HCT116 (cell line): ENCODE measurements at regions not wholly inside any gene's neighbourhood (a gene's known extent, or its start where the extent isn't known, plus 50 kb on each side); places are given as distances from the start of the nearest gene placed in this dataset.

ENCODE experiments used
- ATF3 ChIP-seq: IDR thresholded peaks from 2 replicates; pipeline ENCODE4 v1.6.1; 2012
- CTCF ChIP-seq, 3 experiments: fragments of 200-600 bp in 1 of 3; sonication (generic) in 1 of 3; IDR thresholded peaks in 2 of 3; conservative IDR thresholded peaks in 1 of 3; 2 replicates each; pipeline ENCODE4 v1.5.1; 2012 to 2017; ENCODE audit warnings: low read depth in 2 of 3, low read length in 2 of 3, antibody characterized with exemption in 1 of 3, borderline replicate concordance in 1 of 3, control low read depth in 1 of 3, mild to moderate bottlenecking in 1 of 3, mixed read lengths in 1 of 3, mixed run types in 1 of 3, moderate library complexity in 1 of 3; ENCODE audit not compliant: insufficient read depth in 1 of 3
- ELF1 ChIP-seq: IDR thresholded peaks from 2 replicates; pipeline ENCODE4 v1.6.1; 2012; ENCODE audit warnings: low read depth, borderline replicate concordance
- EZH2 ChIP-seq: fragments of 200-600 bp; sonication (generic); IDR thresholded peaks from 2 replicates; pipeline ENCODE4 v1.6.1; 2017; ENCODE audit warnings: antibody characterized with exemption, mixed run types
- EZH2phosphoT487 ChIP-seq: fragments of 200-600 bp; IDR thresholded peaks from 2 replicates; pipeline ENCODE4 v1.6.1; 2018; ENCODE audit warnings: antibody characterized with exemption, borderline replicate concordance
- MAX ChIP-seq: IDR thresholded peaks from 2 replicates; pipeline ENCODE4 v1.6.1; 2012
- POLR2A ChIP-seq: IDR thresholded peaks from 2 replicates; pipeline ENCODE4 v1.7.0; 2011; ENCODE audit warnings: borderline replicate concordance; ENCODE audit not compliant: insufficient read depth, insufficient read length; ENCODE audit errors: extremely low read depth
- POLR2AphosphoS5 ChIP-seq: IDR thresholded peaks from 2 replicates; pipeline ENCODE4 v1.6.1; 2011; ENCODE audit warnings: mild to moderate bottlenecking, low read depth, low read length, moderate library complexity
- RAD21 ChIP-seq: IDR thresholded peaks from 2 replicates; pipeline ENCODE4 v1.6.1; 2012; ENCODE audit warnings: low read depth, mild to moderate bottlenecking
- REST ChIP-seq: IDR thresholded peaks from 2 replicates; pipeline ENCODE4 v1.6.1; 2012; ENCODE audit warnings: low read depth
- SIN3A ChIP-seq: IDR thresholded peaks from 2 replicates; pipeline ENCODE4 v1.6.1; 2012; ENCODE audit warnings: low read depth
- SP1 ChIP-seq: IDR thresholded peaks from 2 replicates; pipeline ENCODE4 v1.6.1; 2012; ENCODE audit warnings: low read depth
- ZFX ChIP-seq: fragments of 450-650 bp; IDR thresholded peaks from 2 replicates; pipeline ENCODE4 v1.6.1; 2017
- ZNF274 ChIP-seq: fragments of 200-500 bp; sonication (Bioruptor generic); IDR thresholded peaks from 2 replicates; pipeline ENCODE4 v1.6.1; 2014; ENCODE audit warnings: mild to moderate bottlenecking, low read depth, low read length, inconsistent platforms

GRCh38 chr3:194893121-194893987 is 207.7 kb downstream of the FAM43A start:
- no peak for TF ChIP-seq CTCF (IDR thresholded peaks at IDR 0.05 in 2 of 3, conservative IDR thresholded peaks at IDR 0.05 in 1 of 3; ENCODE audit: borderline replicate concordance in 1 of 3, insufficient read depth in 1 of 3, low read depth in 2 of 3, low read length in 2 of 3)
- TF ChIP-seq POLR2AphosphoS5: no peak
- no peak for TF ChIP-seq ELF1
- TF ChIP-seq POLR2A: no peak
- no peak for TF ChIP-seq EZH2phosphoT487
- TF ChIP-seq ATF3: no peak
- TF ChIP-seq ZFX: no peak
- TF ChIP-seq MAX: no peak
- no peak for TF ChIP-seq SIN3A
- TF ChIP-seq EZH2: no peak
- TF ChIP-seq RAD21: no peak
- no peak for TF ChIP-seq REST
- no peak for TF ChIP-seq ZNF274
- no peak for TF ChIP-seq SP1
